NT2/D1 (cell line): ENCODE measurements at regions not wholly inside any gene's neighbourhood (a gene's known extent, or its start where the extent isn't known, plus 50 kb on each side); places are given as distances from the start of the nearest gene placed in this dataset.

ENCODE experiments used
- SUZ12 ChIP-seq: IDR thresholded peaks from 2 replicates; pipeline ENCODE4 v1.6.1; 2011; ENCODE audit not compliant: insufficient read length, insufficient read depth; ENCODE audit errors: extremely low read depth
- YY1 ChIP-seq: IDR thresholded peaks from 2 replicates; pipeline ENCODE4 v1.6.1; 2011; ENCODE audit not compliant: insufficient read length, insufficient read depth
- ZNF274 ChIP-seq: IDR thresholded peaks from 2 replicates; pipeline ENCODE4 v1.6.1; 2011; ENCODE audit warnings: mild to moderate bottlenecking, low read depth, low read length

GRCh38 chr14:44383636-44384035 is 123.4 kb downstream of the FSCB start:
- TF ChIP-seq ZNF274 (no peak), YY1 (no peak), SUZ12 (no peak)
